Tibial artery (tissue), 4 donors: ENCODE measurements at regions not wholly inside any gene's neighbourhood (a gene's known extent, or its start where the extent isn't known, plus 50 kb on each side); places are given as distances from the start of the nearest gene placed in this dataset.
"Not testable (repeated sequence)": the region's sequence is repeated elsewhere in the genome, so short reads cannot be mapped to it uniquely, and the experiment has no call there.

Experiments used
- DNase-seq, 2 donors: peaks; one replicate each; pipeline ENCODE4 v3.0.0-alpha.2; 2019
- H3K27ac ChIP-seq, 2 donors: fragments of 200-600 bp; sonication (generic) in 1 of 2; 1 replicate in 1 of 2; 2 replicates in 1 of 2; pipeline ENCODE4 v1.5.1; 2018 to 2019; ENCODE audit warnings: mild to moderate bottlenecking in 1 of 2
- H3K27me3 ChIP-seq, 2 donors: fragments of 200-600 bp; sonication (generic) in 1 of 2; one replicate each; pipeline versions ENCODE4 v1.5.1 to v1.6.0; 2016 to 2019
- H3K36me3 ChIP-seq, 3 donors: fragments of 200-600 bp; sonication (generic) in 2 of 3; one replicate each; pipeline ENCODE4 v1.5.1; 2016 to 2019; ENCODE audit warnings: mild to moderate bottlenecking in 2 of 3
- H3K4me1 ChIP-seq, 4 donors: fragments of 200-600 bp; sonication (generic) in 2 of 4; 1 replicate in 3 of 4; 2 replicates in 1 of 4; pipeline ENCODE4 v1.5.1; 2016 to 2019
- H3K4me3 ChIP-seq, 2 donors: fragments of 200-600 bp; sonication (generic) in 1 of 2; 1 replicate in 1 of 2; 2 replicates in 1 of 2; pipeline ENCODE4 v1.5.1; 2018 to 2019; ENCODE audit warnings: mild to moderate bottlenecking in 2 of 2
- H3K9me3 ChIP-seq, 3 donors: fragments of 200-600 bp; sonication (generic) in 1 of 3; one replicate each; pipeline ENCODE4 v1.5.1; 2016 to 2019
- intact Hi-C: fragments of 100-400 bp; cut with DNase I; formaldehyde crosslinking; loops from one replicate; pipeline ENCODE4 v1.15.0; 2023; ENCODE audit warnings: low total_unique reads
- TF ChIP-seq, protein P1 (sequence below), 2 experiments: fragments of 200-600 bp in 1 of 2; fragments of 450-650 bp in 1 of 2; IDR thresholded peaks; one replicate each; pipeline ENCODE4 v1.5.1; 2017 to 2019; ENCODE audit warnings: antibody characterized with exemption in 2 of 2, mild to moderate bottlenecking in 1 of 2, moderate library complexity in 1 of 2

DNA sequence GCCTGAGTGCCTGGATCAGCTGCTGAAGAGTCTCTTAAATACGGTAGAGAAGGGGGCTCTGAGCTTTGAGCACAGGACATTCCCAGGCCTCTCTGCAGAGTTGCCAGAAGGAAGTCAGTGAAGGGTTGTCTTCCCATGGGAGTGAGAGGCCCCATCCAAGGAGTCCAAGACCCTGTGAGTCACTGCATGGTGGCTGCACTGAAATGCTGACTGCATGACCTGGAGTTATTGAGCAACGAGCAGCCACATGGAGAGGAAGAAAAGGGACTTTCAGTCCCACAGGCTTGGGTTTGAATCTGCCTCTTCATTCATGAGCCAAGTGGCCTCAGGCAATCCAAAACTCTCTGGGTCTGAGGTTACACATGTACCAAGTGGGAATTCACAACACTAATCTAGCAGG is 69.6 kb upstream of the RASGRF1 start:
- intact Hi-C loops, result no loop called here
- Histone ChIP-seq H3K4me3 (no peak overlapping the region), H3K27me3 (no peaks in the 10 kb centered on the region), H3K27ac (no peak overlapping the region), H3K9me3 (no peaks in the 10 kb centered on the region), H3K36me3 (no peaks in the 10 kb centered on the region), H3K4me1 (no peaks in the 10 kb centered on the region)
- DNase-seq, result no peak
- TF ChIP-seq, protein P1, sequence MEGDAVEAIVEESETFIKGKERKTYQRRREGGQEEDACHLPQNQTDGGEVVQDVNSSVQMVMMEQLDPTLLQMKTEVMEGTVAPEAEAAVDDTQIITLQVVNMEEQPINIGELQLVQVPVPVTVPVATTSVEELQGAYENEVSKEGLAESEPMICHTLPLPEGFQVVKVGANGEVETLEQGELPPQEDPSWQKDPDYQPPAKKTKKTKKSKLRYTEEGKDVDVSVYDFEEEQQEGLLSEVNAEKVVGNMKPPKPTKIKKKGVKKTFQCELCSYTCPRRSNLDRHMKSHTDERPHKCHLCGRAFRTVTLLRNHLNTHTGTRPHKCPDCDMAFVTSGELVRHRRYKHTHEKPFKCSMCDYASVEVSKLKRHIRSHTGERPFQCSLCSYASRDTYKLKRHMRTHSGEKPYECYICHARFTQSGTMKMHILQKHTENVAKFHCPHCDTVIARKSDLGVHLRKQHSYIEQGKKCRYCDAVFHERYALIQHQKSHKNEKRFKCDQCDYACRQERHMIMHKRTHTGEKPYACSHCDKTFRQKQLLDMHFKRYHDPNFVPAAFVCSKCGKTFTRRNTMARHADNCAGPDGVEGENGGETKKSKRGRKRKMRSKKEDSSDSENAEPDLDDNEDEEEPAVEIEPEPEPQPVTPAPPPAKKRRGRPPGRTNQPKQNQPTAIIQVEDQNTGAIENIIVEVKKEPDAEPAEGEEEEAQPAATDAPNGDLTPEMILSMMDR (IDR thresholded peaks at IDR 0.05), result no peak

DNA sequence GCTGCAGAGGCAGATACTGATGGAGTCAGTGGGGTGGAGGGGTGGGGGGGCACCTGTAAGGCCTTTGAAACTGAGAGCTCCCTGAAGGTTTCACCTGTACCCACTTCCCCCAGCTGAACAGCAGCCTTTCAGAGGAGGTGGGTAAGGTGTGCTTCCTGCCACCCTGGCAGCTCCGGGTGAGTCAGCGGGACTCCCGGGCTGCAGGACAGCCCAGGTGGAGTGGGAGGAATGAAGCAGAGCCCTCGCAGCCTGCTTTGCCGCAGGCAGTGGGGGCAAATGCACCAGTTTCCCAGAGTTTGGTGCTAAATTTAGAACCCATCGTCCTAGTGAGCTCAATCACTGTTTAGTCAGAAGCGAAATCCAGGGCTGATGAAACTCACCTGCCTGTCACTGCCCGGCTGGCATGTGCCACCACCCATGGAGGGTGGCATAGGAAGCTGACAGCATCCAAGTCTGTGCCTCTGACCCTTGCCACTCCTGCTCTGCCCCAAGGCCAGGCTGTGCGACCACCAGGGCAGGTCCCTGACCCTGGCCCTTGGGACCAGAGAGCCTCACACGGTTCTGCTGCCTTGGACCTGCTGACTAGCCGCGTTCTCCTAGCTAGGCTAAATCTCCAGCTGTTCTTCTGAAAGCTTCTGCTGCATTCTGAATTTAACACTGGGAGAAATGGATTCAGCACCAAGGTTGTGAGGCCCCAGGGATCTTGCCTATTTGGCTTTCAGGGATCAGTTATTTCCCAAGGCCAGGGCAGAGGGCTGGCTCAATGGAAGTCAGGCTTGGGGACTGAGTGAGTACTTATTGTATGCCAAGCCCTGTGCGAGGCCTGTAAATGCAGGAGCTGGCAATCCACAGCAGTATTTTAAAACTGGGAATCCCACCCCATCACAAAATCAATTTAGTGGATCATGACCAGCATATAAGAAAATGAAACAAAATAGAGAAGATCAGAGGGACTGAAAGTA is 67.3 kb upstream of the RASGRF1 start:
- no peaks in the 10 kb centered on the region for H3K4me1 ChIP-seq
- no peaks in the 10 kb centered on the region for H3K9me3 ChIP-seq
- intact Hi-C loops, result no loop called here
- no peak for DNase-seq
- no peaks in the 10 kb centered on the region for H3K36me3 ChIP-seq
- no peak overlapping the region for H3K4me3 ChIP-seq
- H3K27ac ChIP-seq, result no peak overlapping the region
- TF ChIP-seq, protein P1 (IDR thresholded peaks at IDR 0.05), result no peak
- H3K27me3 ChIP-seq, result no peaks in the 10 kb centered on the region

DNA sequence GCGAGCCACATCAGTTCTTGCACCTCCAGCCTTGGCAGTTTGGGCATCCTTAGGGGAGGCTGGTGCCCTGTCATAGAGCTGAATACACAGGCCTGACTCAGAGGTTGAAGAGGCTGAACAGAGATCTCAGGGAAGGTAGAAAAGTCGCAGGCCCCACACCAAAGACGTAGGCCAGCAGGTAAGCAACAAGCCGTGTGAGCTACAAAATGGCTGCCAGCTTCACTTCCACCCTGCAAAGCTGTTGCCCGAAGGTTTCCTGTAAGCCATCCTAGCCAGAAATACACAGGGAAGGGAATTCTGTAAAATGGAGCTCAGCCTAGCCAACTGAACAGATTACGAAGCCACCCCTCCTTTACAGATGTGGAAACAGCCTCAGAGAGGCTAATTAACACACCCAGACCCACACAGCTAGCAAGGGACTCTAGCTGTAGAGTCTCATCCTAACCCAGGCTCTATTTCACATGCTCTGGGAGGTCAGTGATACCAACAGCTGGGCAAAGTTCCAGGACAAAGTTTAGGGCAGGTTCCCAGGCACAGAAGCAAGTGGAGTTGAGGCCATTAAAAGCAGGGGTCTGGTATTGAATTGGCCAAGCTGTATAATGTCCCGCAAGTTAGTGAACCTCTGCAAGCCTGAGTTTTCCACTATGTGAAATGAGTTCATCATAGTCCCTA is 66.3 kb upstream of the RASGRF1 start:
- DNase-seq, result no peak
- Histone ChIP-seq H3K4me1 (no peaks in the 10 kb centered on the region), H3K4me3 (no peak overlapping the region), H3K36me3 (no peaks in the 10 kb centered on the region), H3K27ac (no peak overlapping the region), H3K9me3 (no peaks in the 10 kb centered on the region), H3K27me3 (no peaks in the 10 kb centered on the region)
- intact Hi-C loops, result no loop called here
- TF ChIP-seq, protein P1 (IDR thresholded peaks at IDR 0.05), result no peak

DNA sequence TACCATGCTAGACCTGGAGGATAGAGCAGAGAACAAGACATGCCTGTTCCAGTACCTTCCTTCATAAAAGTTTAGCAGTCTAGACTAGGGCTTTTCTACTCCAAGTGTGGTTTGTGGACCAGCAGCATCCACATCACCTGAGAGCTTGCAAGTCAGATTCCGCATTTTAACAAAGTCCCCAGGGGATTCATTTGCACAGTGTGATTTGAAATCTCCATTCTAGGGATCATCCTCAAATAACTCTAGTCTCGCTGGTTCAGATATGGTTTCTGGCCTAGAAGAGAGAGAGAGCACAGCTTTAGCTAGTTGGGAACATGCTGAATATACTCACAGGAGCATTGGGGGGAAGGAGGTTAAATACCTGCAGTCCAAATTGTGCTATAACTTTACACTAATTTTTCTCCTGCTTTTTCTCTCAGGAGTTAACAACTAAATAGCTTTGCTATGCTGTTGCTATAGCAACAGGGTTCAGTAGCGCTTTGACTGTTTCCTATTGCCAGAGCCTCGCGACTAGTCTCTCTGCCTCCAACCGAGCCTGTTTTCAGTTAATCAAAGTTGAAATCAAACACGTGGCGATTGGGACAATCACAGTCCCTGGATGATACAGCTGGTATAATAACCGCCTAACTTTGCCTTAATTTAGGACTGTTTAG is 64.0 kb upstream of the RASGRF1 start:
- peaks cover 0 to 4% of the 10 kb centered on the region in 2 donors for H3K27me3 ChIP-seq
- no peak overlapping the region for H3K27ac ChIP-seq
- TF ChIP-seq, protein P1 (IDR thresholded peaks at IDR 0.05), result no peak
- H3K4me1 ChIP-seq, result no peaks in the 10 kb centered on the region
- no peak for DNase-seq
- no peaks in the 10 kb centered on the region for H3K36me3 ChIP-seq
- H3K4me3 ChIP-seq, result no peak overlapping the region
- intact Hi-C loops, result no loop called here
- H3K9me3 ChIP-seq, result no peaks in the 10 kb centered on the region

DNA sequence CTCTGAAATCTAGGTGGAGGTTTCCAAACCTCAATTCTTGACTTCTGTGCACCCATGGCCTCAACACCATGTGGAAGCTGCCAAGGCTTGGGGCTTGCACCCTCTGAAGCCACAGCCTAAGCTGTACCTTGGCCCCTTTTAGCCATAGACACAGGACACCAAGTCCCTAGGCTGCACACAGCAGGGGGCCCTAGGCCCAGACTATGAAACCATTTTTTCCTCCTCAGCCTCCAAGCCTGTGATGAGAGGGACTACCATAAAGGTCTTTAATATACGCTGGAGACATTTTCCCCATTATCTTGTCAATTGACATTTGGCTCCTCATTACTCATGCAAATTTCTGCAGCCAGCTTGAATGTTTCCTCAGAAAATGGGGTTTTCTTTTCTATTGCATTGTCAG is 53.7 kb upstream of the RASGRF1 start:
- H3K4me3 ChIP-seq, DNase-seq, H3K27me3 ChIP-seq, H3K36me3 ChIP-seq, intact Hi-C loops, H3K4me1 ChIP-seq, H3K27ac ChIP-seq: not testable (repeated sequence)
- H3K9me3 ChIP-seq, result peaks cover 0 to 16% (median 5%) of the 10 kb centered on the region in 3 donors
